Forelimb muscle (tissue), 1 donor: ENCODE measurements at regions not wholly inside any gene's neighbourhood (a gene's known extent, or its start where the extent isn't known, plus 50 kb on each side); places are given as distances from the start of the nearest gene placed in this dataset.
A peak's percentile ranks its signal among the peaks of the same experiment; 100 is the strongest.

ENCODE experiments used
- DNase-seq: peaks from one replicate; pipeline ENCODE4 v3.0.0-alpha.2; 2013; ENCODE audit warnings: low read depth

GRCh38 chr21:38151021-38151645, 105.7 kb upstream of the KCNJ15 start:
- DNase-seq = no peak

GRCh38 chr21:38156200-38156599, 100.6 kb upstream of the KCNJ15 start:
- no peak for DNase-seq

- DNase-seq = peak; percentile 46
Observed at GRCh38 chr21:38159355-38159754, 97.4 kb upstream of the KCNJ15 start.

GRCh38 chr21:38165466-38166172, 91.2 kb upstream of the KCNJ15 start:
- DNase-seq = no peak

- no peak for DNase-seq
Observed at GRCh38 chr21:38166173-38166535, 90.6 kb upstream of the KCNJ15 start.

GRCh38 chr21:38167345-38167744, 89.4 kb upstream of the KCNJ15 start:
- no peak for DNase-seq

- no peak for DNase-seq
Observed at GRCh38 chr21:38170283-38170682, 86.5 kb upstream of the KCNJ15 start.

- no peak for DNase-seq
Observed at GRCh38 chr21:38170704-38171682, 85.8 kb upstream of the KCNJ15 start.

GRCh38 chr21:38171723-38172344, 85.0 kb upstream of the KCNJ15 start:
- DNase-seq = no peak

- no peak for DNase-seq
Observed at GRCh38 chr21:38173276-38174035, 83.3 kb upstream of the KCNJ15 start.

GRCh38 chr21:38175306-38175705, 81.5 kb upstream of the KCNJ15 start:
- DNase-seq = no peak

GRCh38 chr21:38177919-38178652, 78.7 kb upstream of the KCNJ15 start:
- DNase-seq = no peak

GRCh38 chr21:38178653-38179470, 77.9 kb upstream of the KCNJ15 start:
- DNase-seq = no peak

GRCh38 chr21:38179511-38179910, 77.3 kb upstream of the KCNJ15 start:
- no peak for DNase-seq

- DNase-seq = no peak
Observed at GRCh38 chr21:38181096-38181495, 75.7 kb upstream of the KCNJ15 start.

- DNase-seq = no peak
Observed at GRCh38 chr21:38182370-38182985, 74.3 kb upstream of the KCNJ15 start.

- DNase-seq = no peak
Observed at GRCh38 chr21:38183961-38184360, 72.8 kb upstream of the KCNJ15 start.

- DNase-seq = no peak
Observed at GRCh38 chr21:38186661-38187270, 70.0 kb upstream of the KCNJ15 start.

- no peak for DNase-seq
Observed at GRCh38 chr21:38188037-38188436, 68.8 kb upstream of the KCNJ15 start.
